NCI-H526 treated with DMSO at 0.1 percent for 48 hours (cell line): ENCODE measurements at regions not wholly inside any gene's neighbourhood (a gene's known extent, or its start where the extent isn't known, plus 50 kb on each side); places are given as distances from the start of the nearest gene placed in this dataset.
"Not testable (repeated sequence)": the region's sequence is repeated elsewhere in the genome, so short reads cannot be mapped to it uniquely, and the experiment has no call there.

Experiments used
- DNase-seq: peaks from one replicate; lab custom pipeline; 2025; lab: John Stamatoyannopoulos, UW

GRCh38 chr2:51894584-51894983 is 862.7 kb upstream of the NRXN1 start:
- not testable (repeated sequence) for DNase-seq

- DNase-seq: no peak
Observed at GRCh38 chr2:51888120-51888519, 856.2 kb upstream of the NRXN1 start.

- DNase-seq: no peak
Observed at GRCh38 chr2:51881673-51882072, 849.7 kb upstream of the NRXN1 start.

- DNase-seq: no peak
Observed at GRCh38 chr2:51880153-51880552, 848.2 kb upstream of the NRXN1 start.

GRCh38 chr2:51866361-51866760 is 834.4 kb upstream of the NRXN1 start:
- no peak for DNase-seq

- DNase-seq: no peak
Observed at GRCh38 chr2:51859260-51859659, 827.3 kb upstream of the NRXN1 start.

GRCh38 chr2:51855683-51856082 is 823.8 kb upstream of the NRXN1 start:
- DNase-seq: no peak

GRCh38 chr2:51846796-51847195 is 814.9 kb upstream of the NRXN1 start:
- no peak for DNase-seq

GRCh38 chr2:51846018-51846417 is 814.1 kb upstream of the NRXN1 start:
- DNase-seq: no peak

GRCh38 chr2:51844596-51844995 is 812.7 kb upstream of the NRXN1 start:
- DNase-seq: peak; percentile 29

GRCh38 chr2:51829477-51829876 is 797.5 kb upstream of the NRXN1 start:
- DNase-seq: no peak

GRCh38 chr2:51825823-51826222 is 793.9 kb upstream of the NRXN1 start:
- DNase-seq: no peak

- DNase-seq: no peak
Observed at GRCh38 chr2:51813247-51813646, 781.3 kb upstream of the NRXN1 start.

- no peak for DNase-seq
Observed at GRCh38 chr2:51812138-51812866, 780.4 kb upstream of the NRXN1 start.

- no peak for DNase-seq
Observed at GRCh38 chr2:51810197-51810596, 778.3 kb upstream of the NRXN1 start.

- DNase-seq: no peak
Observed at GRCh38 chr2:51807229-51807628, 775.3 kb upstream of the NRXN1 start.

- DNase-seq: no peak
Observed at GRCh38 chr2:51795248-51795888, 763.4 kb upstream of the NRXN1 start.

GRCh38 chr2:51791496-51791895 is 759.6 kb upstream of the NRXN1 start:
- DNase-seq: no peak

- no peak for DNase-seq
Observed at GRCh38 chr2:51790854-51791253, 758.9 kb upstream of the NRXN1 start.

- no peak for DNase-seq
Observed at GRCh38 chr2:51789918-51790317, 758.0 kb upstream of the NRXN1 start.

GRCh38 chr2:51782921-51783765 is 751.2 kb upstream of the NRXN1 start:
- DNase-seq: no peak

GRCh38 chr2:51781691-51782090 is 749.8 kb upstream of the NRXN1 start:
- no peak for DNase-seq

GRCh38 chr2:51780353-51780752 is 748.4 kb upstream of the NRXN1 start:
- DNase-seq: no peak
